ENCODE measurements at regions not wholly inside any gene's neighbourhood (a gene's known extent, or its start where the extent isn't known, plus 50 kb on each side); places are given as distances from the start of the nearest gene placed in this dataset.

- TF ChIP-seq EZH2phosphoT487 (IDR thresholded peaks at IDR 0.05; ENCODE audit: borderline replicate concordance, low read length): no peak
- TF ChIP-seq, protein P1, sequence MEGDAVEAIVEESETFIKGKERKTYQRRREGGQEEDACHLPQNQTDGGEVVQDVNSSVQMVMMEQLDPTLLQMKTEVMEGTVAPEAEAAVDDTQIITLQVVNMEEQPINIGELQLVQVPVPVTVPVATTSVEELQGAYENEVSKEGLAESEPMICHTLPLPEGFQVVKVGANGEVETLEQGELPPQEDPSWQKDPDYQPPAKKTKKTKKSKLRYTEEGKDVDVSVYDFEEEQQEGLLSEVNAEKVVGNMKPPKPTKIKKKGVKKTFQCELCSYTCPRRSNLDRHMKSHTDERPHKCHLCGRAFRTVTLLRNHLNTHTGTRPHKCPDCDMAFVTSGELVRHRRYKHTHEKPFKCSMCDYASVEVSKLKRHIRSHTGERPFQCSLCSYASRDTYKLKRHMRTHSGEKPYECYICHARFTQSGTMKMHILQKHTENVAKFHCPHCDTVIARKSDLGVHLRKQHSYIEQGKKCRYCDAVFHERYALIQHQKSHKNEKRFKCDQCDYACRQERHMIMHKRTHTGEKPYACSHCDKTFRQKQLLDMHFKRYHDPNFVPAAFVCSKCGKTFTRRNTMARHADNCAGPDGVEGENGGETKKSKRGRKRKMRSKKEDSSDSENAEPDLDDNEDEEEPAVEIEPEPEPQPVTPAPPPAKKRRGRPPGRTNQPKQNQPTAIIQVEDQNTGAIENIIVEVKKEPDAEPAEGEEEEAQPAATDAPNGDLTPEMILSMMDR (IDR thresholded peaks at IDR 0.05; ENCODE audit: low read depth, low read length, poor library complexity, severe bottlenecking): no peak
- H3K27me3 ChIP-seq (ENCODE audit: control insufficient read depth, low read length): 0 out of 2 replicates have a peak, but pooled peaks cover 3% of the 10 kb centered on the region
- no peaks in the 10 kb centered on the region for H3K4me1 ChIP-seq (ENCODE audit: control insufficient read depth, low read length)
- no peaks in the 10 kb centered on the region for H3K9me2 ChIP-seq (replicated peaks; ENCODE audit: control insufficient read depth, low read length)
- peaks cover 20% of the 10 kb centered on the region for H3K9me3 ChIP-seq (ENCODE audit: control insufficient read depth, insufficient read depth, low read length)
- no peaks in the 10 kb centered on the region for H3K79me2 ChIP-seq (ENCODE audit: control insufficient read depth, low read length)
- H4K20me1 ChIP-seq (ENCODE audit: control insufficient read depth, insufficient read depth, low read depth, low read length): no peaks in the 10 kb centered on the region
- no peaks in the 10 kb centered on the region for H3F3A ChIP-seq (ENCODE audit: control insufficient read depth, insufficient read depth)
- H3K4me3 ChIP-seq (ENCODE audit: low read length): no peak overlapping the region
- H3K36me3 ChIP-seq (ENCODE audit: control insufficient read depth, low read length): no peaks in the 10 kb centered on the region
- H3K4me2 ChIP-seq (ENCODE audit: low read length): no peak overlapping the region
- H3K27ac ChIP-seq (ENCODE audit: low read depth, low read length): no peak overlapping the region
Observed at GRCh38 chr22:47442821-47443220, 680.4 kb downstream of the TBC1D22A start.

- Histone ChIP-seq H3K79me2 (ENCODE audit: control insufficient read depth, low read length) (no peaks in the 10 kb centered on the region), H3K27ac (ENCODE audit: low read depth, low read length) (no peak overlapping the region), H3K4me3 (ENCODE audit: low read length) (no peak overlapping the region), H4K20me1 (ENCODE audit: control insufficient read depth, insufficient read depth, low read depth, low read length) (no peaks in the 10 kb centered on the region), H3K4me2 (ENCODE audit: low read length) (no peak overlapping the region), H3F3A (ENCODE audit: control insufficient read depth, insufficient read depth) (no peaks in the 10 kb centered on the region), H3K27me3 (ENCODE audit: control insufficient read depth, low read length) (peaks cover 6% of the 10 kb centered on the region), H3K9me3 (ENCODE audit: control insufficient read depth, insufficient read depth, low read length) (peaks cover 20% of the 10 kb centered on the region), H3K4me1 (ENCODE audit: control insufficient read depth, low read length) (no peaks in the 10 kb centered on the region; the same call in 1 of the 2 replicates), H3K36me3 (ENCODE audit: control insufficient read depth, low read length) (no peaks in the 10 kb centered on the region), H3K9me2 (replicated peaks; ENCODE audit: control insufficient read depth, low read length) (no peaks in the 10 kb centered on the region)
- TF ChIP-seq EZH2phosphoT487 (IDR thresholded peaks at IDR 0.05; ENCODE audit: borderline replicate concordance, low read length): no peak
- TF ChIP-seq, protein P1 (IDR thresholded peaks at IDR 0.05; ENCODE audit: low read depth, low read length, poor library complexity, severe bottlenecking): no peak
Observed at GRCh38 chr22:47439643-47440265, 677.3 kb downstream of the TBC1D22A start.

DNA sequence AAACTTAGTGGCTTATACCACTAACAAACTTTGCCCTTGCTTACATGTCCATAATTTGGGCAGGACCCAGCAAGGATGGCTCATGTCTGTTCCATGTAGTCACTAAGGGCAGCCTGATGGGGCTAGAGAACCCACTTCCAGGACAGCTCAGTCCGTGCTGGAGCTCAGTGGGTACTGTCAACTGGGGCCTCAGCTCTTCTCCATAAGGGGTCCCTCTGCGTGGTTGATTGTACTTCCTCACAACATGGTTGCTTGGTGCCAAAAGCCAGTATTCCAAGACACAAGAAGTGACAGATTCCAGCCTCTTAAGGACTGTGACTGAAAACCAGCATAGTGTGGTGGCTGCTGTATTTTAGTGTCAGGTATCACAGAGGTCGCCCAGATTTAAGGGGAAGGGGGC is 675.2 kb downstream of the TBC1D22A start:
- Histone ChIP-seq H3F3A (ENCODE audit: control insufficient read depth, insufficient read depth) (no peaks in the 10 kb centered on the region), H3K27me3 (ENCODE audit: control insufficient read depth, low read length) (peaks cover 6% of the 10 kb centered on the region), H4K20me1 (ENCODE audit: control insufficient read depth, insufficient read depth, low read depth, low read length) (no peaks in the 10 kb centered on the region), H3K36me3 (ENCODE audit: control insufficient read depth, low read length) (no peaks in the 10 kb centered on the region), H3K79me2 (ENCODE audit: control insufficient read depth, low read length) (no peaks in the 10 kb centered on the region), H3K4me2 (ENCODE audit: low read length) (no peak overlapping the region), H3K4me3 (ENCODE audit: low read length) (no peak overlapping the region), H3K9me2 (replicated peaks; ENCODE audit: control insufficient read depth, low read length) (no peaks in the 10 kb centered on the region), H3K4me1 (ENCODE audit: control insufficient read depth, low read length) (no peaks in the 10 kb centered on the region; the same call in 1 of the 2 replicates), H3K27ac (ENCODE audit: low read depth, low read length) (no peak overlapping the region), H3K9me3 (ENCODE audit: control insufficient read depth, insufficient read depth, low read length) (peaks cover 17% of the 10 kb centered on the region)
- TF ChIP-seq, protein P1 (IDR thresholded peaks at IDR 0.05; ENCODE audit: low read depth, low read length, poor library complexity, severe bottlenecking): no peak
- no peak for TF ChIP-seq EZH2phosphoT487 (IDR thresholded peaks at IDR 0.05; ENCODE audit: borderline replicate concordance, low read length)
